CD8-positive, alpha-beta memory T cell (primary cell): ENCODE measurements at regions not wholly inside any gene's neighbourhood (a gene's known extent, or its start where the extent isn't known, plus 50 kb on each side); places are given as distances from the start of the nearest gene placed in this dataset.
A peak's percentile ranks its signal among the peaks of the same experiment; 100 is the strongest.
"Not testable (repeated sequence)": the region's sequence is repeated elsewhere in the genome, so short reads cannot be mapped to it uniquely, and the experiment has no call there.

ENCODE experiments used
- CTCF ChIA-PET: fragments of 350-600 bp; sonication (Branson Sonifier 250); formaldehyde crosslinking; loops from one replicate; lab custom pipeline; 2021; ENCODE audit warnings: antibody characterized with exemption; lab: Charles Lee
- POLR2A ChIA-PET: fragments of 350-600 bp; sonication (Branson Sonifier 250); formaldehyde crosslinking; loops from one replicate; lab custom pipeline; 2021; ENCODE audit warnings: antibody characterized with exemption; lab: Charles Lee
- DNase-seq, 5 donors: peaks; one replicate each; pipeline versions ENCODE4 v3.0.0 to v3.0.0-alpha.2; 2020 to 2022; ENCODE audit warnings: mixed read lengths in 1 of 5
- H3K27ac ChIP-seq: one replicate; pipeline ENCODE4 v1.7.0; 2013; ENCODE audit warnings: low read depth, mild to moderate bottlenecking, low read length, moderate library complexity
- H3K27me3 ChIP-seq: 2 replicates; pipeline ENCODE4 v1.7.0; 2013; ENCODE audit warnings: low read length, mild to moderate bottlenecking; ENCODE audit not compliant: insufficient read depth, poor library complexity, severe bottlenecking
- H3K36me3 ChIP-seq: 2 replicates; pipeline ENCODE4 v1.7.0; 2013; ENCODE audit warnings: mild to moderate bottlenecking, low read length, moderate library complexity; ENCODE audit not compliant: insufficient read depth
- H3K4me1 ChIP-seq: 2 replicates; pipeline ENCODE4 v1.7.0; 2013; ENCODE audit warnings: mild to moderate bottlenecking, low read length, moderate library complexity; ENCODE audit not compliant: insufficient read depth
- H3K4me3 ChIP-seq: 2 replicates; pipeline ENCODE4 v1.7.0; 2013; ENCODE audit warnings: mild to moderate bottlenecking, low read length
- H3K9me3 ChIP-seq: 2 replicates; pipeline ENCODE4 v1.7.0; 2013; ENCODE audit warnings: mild to moderate bottlenecking, low read length
- H3K27ac Mint-ChIP-seq, 8 donors: one replicate each; pipeline ENCODE4 v1.8.0; 2020 to 2021; ENCODE audit warnings: mixed read lengths in 8 of 8, mild to moderate bottlenecking in 6 of 8, inconsistent platforms in 3 of 8, moderate library complexity in 3 of 8
- H3K27me3 Mint-ChIP-seq, 2 donors: one replicate each; pipeline ENCODE4 v1.8.0; 2020 to 2021; ENCODE audit warnings: mixed read lengths in 2 of 2, mild to moderate bottlenecking in 1 of 2, moderate library complexity in 1 of 2
- H3K36me3 Mint-ChIP-seq, 3 donors: one replicate each; pipeline ENCODE4 v1.8.0; 2020 to 2021; ENCODE audit warnings: mixed read lengths in 3 of 3, inconsistent platforms in 1 of 3, mild to moderate bottlenecking in 1 of 3
- H3K4me1 Mint-ChIP-seq, 3 donors: one replicate each; pipeline ENCODE4 v1.8.0; 2020 to 2021; ENCODE audit warnings: mixed read lengths in 3 of 3, inconsistent platforms in 1 of 3, mild to moderate bottlenecking in 1 of 3
- H3K4me3 Mint-ChIP-seq, 7 donors: one replicate each; pipeline ENCODE4 v1.8.0; 2020 to 2021; ENCODE audit warnings: mixed read lengths in 7 of 7, mild to moderate bottlenecking in 6 of 7, moderate library complexity in 4 of 7, inconsistent platforms in 2 of 7
- H3K9me3 Mint-ChIP-seq, 5 donors: one replicate each; pipeline ENCODE4 v1.8.0; 2020 to 2022; ENCODE audit warnings: mixed read lengths in 5 of 5, mild to moderate bottlenecking in 3 of 5, moderate library complexity in 2 of 5, inconsistent platforms in 1 of 5

DNA sequence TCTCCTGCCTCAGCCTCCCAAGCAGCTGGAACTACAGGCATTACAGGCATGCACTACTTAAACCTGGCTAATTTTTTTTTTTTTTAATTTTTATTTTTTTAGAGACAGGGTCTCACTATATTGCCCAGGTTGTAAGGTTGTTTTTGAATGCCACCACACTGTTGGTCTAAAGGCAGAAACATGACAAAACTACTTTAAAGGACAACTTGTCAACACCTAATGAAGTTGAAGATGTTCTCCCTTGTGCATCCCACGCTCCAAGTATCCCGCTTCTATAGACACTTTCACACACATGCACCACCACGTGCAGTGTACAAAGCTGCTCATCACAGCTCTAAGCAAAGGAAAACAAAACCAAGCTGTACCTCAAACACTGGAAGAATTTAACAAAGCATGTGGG, 226.4 kb downstream of the FGFR2 start:
- Mint-ChIP-seq H3K27ac (no peak overlapping the region), H3K4me1 (no peaks in the 10 kb centered on the region), H3K9me3 (no peaks in the 10 kb centered on the region), H3K36me3 (no peaks in the 10 kb centered on the region), H3K27me3 (no peaks in the 10 kb centered on the region), H3K4me3 (no peak overlapping the region)
- no peaks in the 10 kb centered on the region for H3K4me1 ChIP-seq
- no peaks in the 10 kb centered on the region for H3K9me3 ChIP-seq
- ChIA-PET POLR2A (no interaction called here), CTCF (no interaction called here)
- no peak for DNase-seq
- no peak overlapping the region for H3K27ac ChIP-seq
- H3K27me3 ChIP-seq = no peaks in the 10 kb centered on the region
- H3K36me3 ChIP-seq = no peaks in the 10 kb centered on the region
- H3K4me3 ChIP-seq = no peak overlapping the region

DNA sequence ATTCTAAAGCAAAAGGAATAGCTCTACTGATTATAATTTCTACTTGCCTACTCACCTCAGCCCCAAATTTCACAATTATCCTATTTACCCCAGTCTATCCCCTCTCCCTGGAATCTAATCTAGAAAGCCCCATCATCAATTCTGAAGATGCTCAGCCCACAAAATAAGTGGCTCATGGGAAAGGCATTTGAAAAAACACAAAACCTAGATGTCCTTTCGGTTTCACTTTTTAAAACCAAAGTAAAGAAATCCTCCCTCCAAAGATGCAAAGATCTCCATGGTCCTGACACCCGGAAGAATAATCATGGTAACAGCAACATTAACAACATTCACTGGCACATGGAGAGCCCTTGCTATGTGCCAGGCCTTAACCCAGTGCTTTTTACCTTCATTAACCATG, 224.8 kb downstream of the FGFR2 start:
- Mint-ChIP-seq H3K36me3 (no peaks in the 10 kb centered on the region), H3K4me1 (no peaks in the 10 kb centered on the region), H3K27ac (peak overlapping the region in 1 of 8 donors; percentile 51), H3K9me3 (peaks cover 0 to 1% (median 0%) of the 10 kb centered on the region in 5 donors), H3K4me3 (no peak overlapping the region), H3K27me3 (no peaks in the 10 kb centered on the region)
- POLR2A ChIA-PET = no interaction called here
- no peaks in the 10 kb centered on the region for H3K4me1 ChIP-seq
- H3K9me3 ChIP-seq = no peaks in the 10 kb centered on the region
- H3K36me3 ChIP-seq = no peaks in the 10 kb centered on the region
- H3K27ac ChIP-seq = no peak overlapping the region
- no peak overlapping the region for H3K4me3 ChIP-seq
- DNase-seq = no peak
- no peaks in the 10 kb centered on the region for H3K27me3 ChIP-seq
- CTCF ChIA-PET = no interaction called here

DNA sequence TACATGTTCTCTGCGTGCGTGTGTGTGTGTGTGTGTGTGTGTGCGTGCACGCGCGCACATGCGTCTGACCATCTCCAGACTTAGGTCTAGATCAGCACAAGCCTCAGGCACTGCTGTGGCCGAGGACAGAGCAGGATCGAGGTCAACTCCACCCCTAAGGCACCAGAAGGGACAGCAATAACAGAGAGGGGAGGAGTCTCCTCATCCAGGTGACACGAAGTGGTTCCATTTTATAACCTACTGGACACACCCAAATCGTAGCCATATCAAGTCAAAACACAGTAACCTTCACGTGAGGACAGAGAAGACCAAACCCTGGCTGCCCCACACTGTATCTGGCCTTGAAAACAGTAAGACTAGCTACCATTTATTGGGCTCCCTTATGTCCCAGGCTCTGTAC, 224.1 kb downstream of the FGFR2 start:
- H3K27ac Mint-ChIP-seq = peak overlapping the region in 1 of 8 donors; percentile 78
- no peaks in the 10 kb centered on the region for H3K36me3 ChIP-seq
- H3K9me3 Mint-ChIP-seq = peaks cover 0 to 1% (median 0%) of the 10 kb centered on the region in 5 donors
- H3K4me1 Mint-ChIP-seq = no peaks in the 10 kb centered on the region
- no peak for DNase-seq
- no peak overlapping the region for H3K27ac ChIP-seq
- H3K4me3 ChIP-seq = no peak overlapping the region
- ChIA-PET POLR2A (no interaction called here), CTCF (no interaction called here)
- H3K9me3 ChIP-seq = no peaks in the 10 kb centered on the region
- no peaks in the 10 kb centered on the region for H3K36me3 Mint-ChIP-seq
- no peak overlapping the region for H3K4me3 Mint-ChIP-seq
- H3K27me3 ChIP-seq = no peaks in the 10 kb centered on the region
- H3K27me3 Mint-ChIP-seq = no peaks in the 10 kb centered on the region
- no peaks in the 10 kb centered on the region for H3K4me1 ChIP-seq

DNA sequence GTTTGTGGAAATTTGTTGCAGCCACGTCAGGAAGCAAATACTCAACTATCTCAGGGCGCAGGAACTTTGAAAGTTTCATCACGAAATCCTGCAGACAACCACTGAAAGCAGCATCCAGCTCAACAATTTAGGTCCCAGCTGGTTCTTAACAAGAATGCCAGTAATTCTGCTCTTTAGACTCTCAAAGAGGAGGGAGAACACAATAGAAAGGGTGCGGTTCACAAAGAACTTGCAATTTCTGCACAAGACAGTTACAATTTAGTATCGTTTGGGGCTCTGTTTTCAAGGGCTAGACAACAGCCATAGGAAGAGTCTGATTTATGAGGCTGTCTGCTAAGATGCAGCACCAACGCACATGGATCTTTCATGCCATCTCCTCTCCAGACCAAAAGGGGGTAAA, 223.1 kb downstream of the FGFR2 start:
- no peak overlapping the region for H3K27ac Mint-ChIP-seq
- no peak overlapping the region for H3K4me3 Mint-ChIP-seq
- H3K27me3 Mint-ChIP-seq = peaks cover 0 to under 1% of the 10 kb centered on the region in 2 donors
- ChIA-PET POLR2A (no interaction called here), CTCF (no interaction called here)
- H3K4me1 Mint-ChIP-seq = no peaks in the 10 kb centered on the region
- H3K36me3 ChIP-seq = no peaks in the 10 kb centered on the region
- peaks cover 0 to 1% (median 0%) of the 10 kb centered on the region in 5 donors for H3K9me3 Mint-ChIP-seq
- no peaks in the 10 kb centered on the region for H3K27me3 ChIP-seq
- no peaks in the 10 kb centered on the region for H3K36me3 Mint-ChIP-seq
- H3K4me1 ChIP-seq = no peaks in the 10 kb centered on the region
- no peak for DNase-seq
- H3K4me3 ChIP-seq = no peak overlapping the region
- no peak overlapping the region for H3K27ac ChIP-seq
- H3K9me3 ChIP-seq = no peaks in the 10 kb centered on the region

DNA sequence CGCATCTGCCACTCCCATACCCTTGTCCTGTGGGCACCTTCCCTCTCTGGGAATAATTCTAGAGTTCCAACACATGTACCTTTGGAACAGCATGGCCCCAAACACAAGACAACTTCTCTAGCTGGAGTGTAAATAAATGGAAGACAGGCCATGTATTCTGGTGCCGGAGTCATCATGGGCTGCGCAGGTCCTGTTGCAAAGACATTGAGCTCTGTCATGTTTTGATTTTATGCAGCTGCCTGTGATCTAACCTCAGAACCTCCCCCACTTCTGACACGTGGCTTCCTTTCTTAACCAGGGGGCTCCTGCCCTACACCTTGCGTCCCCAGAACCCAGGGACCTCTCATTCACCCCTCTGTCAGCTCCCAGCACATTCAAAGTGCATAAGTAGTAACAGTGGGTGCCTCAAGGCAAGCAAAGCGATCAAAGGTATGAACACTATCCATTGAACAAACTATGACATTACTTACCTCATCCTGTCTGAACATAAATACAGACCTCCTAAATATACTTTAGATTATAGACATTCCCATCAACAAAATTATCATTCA, 219.9 kb downstream of the FGFR2 start:
- Histone ChIP-seq H3K27ac (no peak overlapping the region), H3K4me3 (no peak overlapping the region), H3K27me3 (no peaks in the 10 kb centered on the region), H3K36me3 (no peaks in the 10 kb centered on the region), H3K4me1 (no peaks in the 10 kb centered on the region), H3K9me3 (no peaks in the 10 kb centered on the region)
- peaks cover 0 to 5% (median 1%) of the 10 kb centered on the region in 5 donors for H3K9me3 Mint-ChIP-seq
- H3K36me3 Mint-ChIP-seq = no peaks in the 10 kb centered on the region
- no peak overlapping the region for H3K27ac Mint-ChIP-seq
- peaks cover 0 to 2% of the 10 kb centered on the region in 2 donors for H3K27me3 Mint-ChIP-seq
- no peak for DNase-seq
- ChIA-PET CTCF (no interaction called here), POLR2A (no interaction called here)
- H3K4me1 Mint-ChIP-seq = no peaks in the 10 kb centered on the region
- H3K4me3 Mint-ChIP-seq = no peak overlapping the region

DNA sequence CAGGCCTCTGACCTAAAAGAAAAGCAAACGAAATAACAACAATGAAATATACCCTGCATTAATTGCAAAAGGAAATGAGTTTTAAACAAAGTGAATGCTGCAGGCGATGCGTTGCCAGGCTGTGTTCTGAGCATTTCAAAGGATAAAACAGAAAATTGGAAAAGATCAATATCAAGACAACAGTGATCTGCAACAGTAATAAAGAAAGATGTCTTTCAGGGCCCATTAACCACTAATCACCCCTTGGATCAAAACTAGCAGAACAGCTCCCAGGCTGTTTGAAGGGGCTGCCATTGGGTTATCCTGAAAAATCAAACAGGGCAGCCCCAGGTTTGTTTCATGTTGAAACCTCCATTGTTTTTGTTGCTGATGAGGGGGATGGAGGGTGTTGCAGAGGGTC, 219.2 kb downstream of the FGFR2 start:
- no peaks in the 10 kb centered on the region for H3K4me1 Mint-ChIP-seq
- no peak overlapping the region for H3K27ac ChIP-seq
- no peaks in the 10 kb centered on the region for H3K4me1 ChIP-seq
- peaks cover 0 to 2% of the 10 kb centered on the region in 2 donors for H3K27me3 Mint-ChIP-seq
- H3K36me3 Mint-ChIP-seq = no peaks in the 10 kb centered on the region
- H3K36me3 ChIP-seq = no peaks in the 10 kb centered on the region
- H3K27ac Mint-ChIP-seq = no peak overlapping the region
- no peak overlapping the region for H3K4me3 Mint-ChIP-seq
- H3K4me3 ChIP-seq = no peak overlapping the region
- DNase-seq = no peak
- no peaks in the 10 kb centered on the region for H3K27me3 ChIP-seq
- peaks cover 0 to 5% (median 1%) of the 10 kb centered on the region in 5 donors for H3K9me3 Mint-ChIP-seq
- no peaks in the 10 kb centered on the region for H3K9me3 ChIP-seq
- POLR2A ChIA-PET = no interaction called here
- CTCF ChIA-PET = no interaction called here

DNA sequence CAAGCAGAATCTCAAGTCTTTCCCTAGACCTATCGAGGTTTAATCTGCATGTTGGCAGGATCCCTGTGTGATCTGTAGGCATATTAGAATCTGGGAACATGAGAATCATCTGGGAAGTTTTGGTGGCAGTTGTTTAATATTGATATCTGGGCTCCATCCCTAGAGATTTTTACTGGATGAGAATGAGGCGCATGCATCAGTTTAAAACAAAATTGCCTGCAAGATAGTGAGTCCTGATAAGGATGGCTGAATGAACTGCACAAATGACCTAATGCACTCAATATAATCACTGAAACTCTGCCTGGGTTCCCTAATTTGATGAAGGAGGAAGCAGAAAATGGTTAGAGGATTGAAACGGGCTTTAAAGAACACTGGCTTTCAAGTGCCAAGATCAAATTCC, 218.0 kb downstream of the FGFR2 start:
- Mint-ChIP-seq H3K4me3 (no peak overlapping the region), H3K27ac (no peak overlapping the region), H3K9me3 (peaks cover 0 to 5% (median 1%) of the 10 kb centered on the region in 5 donors), H3K4me1 (no peaks in the 10 kb centered on the region), H3K36me3 (no peaks in the 10 kb centered on the region), H3K27me3 (peaks cover 0 to 2% of the 10 kb centered on the region in 2 donors)
- H3K27me3 ChIP-seq = no peaks in the 10 kb centered on the region
- no peaks in the 10 kb centered on the region for H3K4me1 ChIP-seq
- no peaks in the 10 kb centered on the region for H3K36me3 ChIP-seq
- no peaks in the 10 kb centered on the region for H3K9me3 ChIP-seq
- H3K4me3 ChIP-seq = no peak overlapping the region
- ChIA-PET POLR2A (no interaction called here), CTCF (no interaction called here)
- no peak overlapping the region for H3K27ac ChIP-seq
- no peak for DNase-seq

DNA sequence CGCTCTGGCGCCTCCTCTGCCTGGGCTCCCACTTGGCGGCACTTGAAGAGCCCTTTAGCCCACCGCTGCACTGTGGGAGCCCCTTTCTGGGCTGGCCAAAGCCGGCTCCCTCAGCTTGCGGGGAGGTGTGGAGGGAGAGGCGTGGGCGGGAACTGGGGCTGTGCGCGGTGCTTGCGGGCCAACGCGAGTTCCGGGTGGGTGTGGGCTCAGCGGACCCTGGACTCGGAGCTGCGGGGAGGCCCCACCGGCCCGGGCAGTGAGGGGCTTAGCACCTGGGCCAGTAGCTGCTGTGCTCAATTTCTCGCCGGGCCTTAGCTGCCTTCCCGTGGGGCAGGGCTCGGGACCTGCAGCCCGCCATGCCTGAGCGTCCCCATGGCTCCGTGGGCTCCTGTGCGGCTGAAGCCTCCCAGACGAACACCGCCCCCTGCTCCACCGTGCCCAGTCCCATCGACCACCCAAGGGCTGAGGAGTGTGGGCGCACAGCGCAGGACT, 216.2 kb downstream of the FGFR2 start:
- H3K27ac ChIP-seq, H3K27ac Mint-ChIP-seq, H3K4me3 Mint-ChIP-seq, H3K4me1 Mint-ChIP-seq, H3K9me3 Mint-ChIP-seq, H3K9me3 ChIP-seq, POLR2A ChIA-PET, H3K36me3 Mint-ChIP-seq, H3K27me3 ChIP-seq, DNase-seq, H3K4me1 ChIP-seq, H3K27me3 Mint-ChIP-seq, H3K4me3 ChIP-seq, H3K36me3 ChIP-seq, CTCF ChIA-PET: not testable (repeated sequence)
